ENCODE measurements at regions not wholly inside any gene's neighbourhood (a gene's known extent, or its start where the extent isn't known, plus 50 kb on each side); places are given as distances from the start of the nearest gene placed in this dataset.

GRCh38 chr2:181314551-181314950, 142.6 kb upstream of the ITGA4 start (continued):
- TF ChIP-seq, protein P1, sequence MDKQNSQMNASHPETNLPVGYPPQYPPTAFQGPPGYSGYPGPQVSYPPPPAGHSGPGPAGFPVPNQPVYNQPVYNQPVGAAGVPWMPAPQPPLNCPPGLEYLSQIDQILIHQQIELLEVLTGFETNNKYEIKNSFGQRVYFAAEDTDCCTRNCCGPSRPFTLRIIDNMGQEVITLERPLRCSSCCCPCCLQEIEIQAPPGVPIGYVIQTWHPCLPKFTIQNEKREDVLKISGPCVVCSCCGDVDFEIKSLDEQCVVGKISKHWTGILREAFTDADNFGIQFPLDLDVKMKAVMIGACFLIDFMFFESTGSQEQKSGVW (CRISPR knock-in tag; IDR thresholded peaks at IDR 0.05; ENCODE audit: borderline replicate concordance) = no peak
- no peak for TF ChIP-seq ZNF619 (CRISPR knock-in tag; IDR thresholded peaks at IDR 0.05)

DNA sequence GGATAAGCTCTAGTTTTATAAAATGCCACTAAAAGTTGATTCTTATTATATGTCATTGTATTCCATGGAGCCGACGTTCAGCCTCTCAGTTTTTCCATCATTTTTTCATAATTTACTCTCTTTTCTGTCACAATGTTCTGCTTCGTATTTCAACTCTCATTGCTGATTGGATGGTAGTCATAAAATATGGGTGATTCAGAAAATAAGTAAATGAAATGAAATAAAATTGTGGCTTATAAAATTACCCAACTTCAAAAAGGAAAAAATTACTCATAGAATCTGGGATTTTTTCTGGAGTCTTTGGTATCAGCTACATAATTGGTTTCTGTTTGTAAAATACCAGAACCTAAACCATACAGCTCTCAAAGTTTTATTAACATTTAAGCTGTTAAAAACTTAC, 139.7 kb upstream of the ITGA4 start:
- Histone ChIP-seq H4K20me1 (ENCODE audit: insufficient read depth, low read length) (no peaks in the 10 kb centered on the region), H2AFZ (ENCODE audit: low read length) (no peak overlapping the region), H3K79me2 (ENCODE audit: insufficient read depth, low read length) (no peaks in the 10 kb centered on the region), H3K27me3 (ENCODE audit: control insufficient read depth in 1 of 2, insufficient read depth in 2 of 2, low read length in 2 of 2) (no peaks in the 10 kb centered on the region), H3K4me1 (ENCODE audit: insufficient read depth, low read length) (no peaks in the 10 kb centered on the region), H3K4me3 (replicated peaks in 1 of 3; ENCODE audit: insufficient read depth in 1 of 3, low read depth in 2 of 3, low read length in 3 of 3) (no peak overlapping the region), H3K27ac (ENCODE audit: extremely low read length, insufficient read depth, low read length) (no peak overlapping the region), H3K36me3 (replicated peaks in 1 of 2; ENCODE audit: control insufficient read depth in 1 of 2, insufficient read depth in 2 of 2, low read length in 2 of 2) (no peaks in the 10 kb centered on the region), H3K9me3 (ENCODE audit: low read length) (no peaks in the 10 kb centered on the region), H3K9ac (ENCODE audit: insufficient read depth, low read depth, low read length) (no peak overlapping the region), H3K4me2 (ENCODE audit: low read depth, low read length) (no peak overlapping the region)
- in situ Hi-C loops (cut with HindIII; ENCODE audit: extremely low pct_ligation_motif_present, low pct_unique_long_range_greater_than_20kb) (no loop called here), intact Hi-C loops (cut with micrococcal nuclease; ENCODE audit: unreplicated experiment) (no loop called here)
- no peak for DNase-seq (ENCODE audit: low spot score)
- ChIA-PET POLR2A (no interaction called here), CTCF (ENCODE audit: low intra/inter-chr PET ratio, low total read pairs) (no interaction called here)
- no peak for FAIRE-seq
- no peak for TF ChIP-seq MEIS2 (CRISPR knock-in tag; IDR thresholded peaks at IDR 0.05)
- no peak for TF ChIP-seq ZNF891 (CRISPR knock-in tag; IDR thresholded peaks at IDR 0.05)
- TF ChIP-seq THAP7 (CRISPR knock-in tag; IDR thresholded peaks at IDR 0.05) = no peak
- TF ChIP-seq ZNF30 (CRISPR knock-in tag; IDR thresholded peaks at IDR 0.05) = no peak
- TF ChIP-seq ZNF10 (CRISPR knock-in tag; IDR thresholded peaks at IDR 0.05; ENCODE audit: borderline replicate concordance, low read depth) = no peak
- no peak for TF ChIP-seq ZNF329 (CRISPR knock-in tag; IDR thresholded peaks at IDR 0.05; ENCODE audit: low read depth)
- TF ChIP-seq, protein P2, sequence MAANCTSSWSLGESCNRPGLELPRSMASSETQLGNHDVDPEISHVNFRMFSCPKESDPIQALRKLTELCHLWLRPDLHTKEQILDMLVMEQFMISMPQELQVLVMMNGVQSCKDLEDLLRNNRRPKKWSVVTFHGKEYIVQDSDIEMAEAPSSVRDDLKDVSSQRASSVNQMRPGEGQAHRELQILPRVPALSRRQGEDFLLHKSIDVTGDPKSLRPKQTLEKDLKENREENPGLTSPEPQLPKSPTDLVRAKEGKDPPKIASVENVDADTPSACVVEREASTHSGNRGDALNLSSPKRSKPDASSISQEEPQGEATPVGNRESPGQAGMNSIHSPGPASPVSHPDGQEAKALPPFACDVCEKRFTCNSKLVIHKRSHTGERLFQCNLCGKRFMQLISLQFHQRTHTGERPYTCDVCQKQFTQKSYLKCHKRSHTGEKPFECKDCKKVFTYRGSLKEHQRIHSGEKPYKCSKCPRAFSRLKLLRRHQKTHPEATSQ (CRISPR knock-in tag; IDR thresholded peaks at IDR 0.05; ENCODE audit: borderline replicate concordance) = no peak
- TF ChIP-seq CCDC6 (CRISPR knock-in tag; IDR thresholded peaks at IDR 0.05) = no peak
- no peak for TF ChIP-seq SAFB2 (CRISPR knock-in tag; IDR thresholded peaks at IDR 0.05; ENCODE audit: borderline replicate concordance, low read depth)
- TF ChIP-seq, protein P3, sequence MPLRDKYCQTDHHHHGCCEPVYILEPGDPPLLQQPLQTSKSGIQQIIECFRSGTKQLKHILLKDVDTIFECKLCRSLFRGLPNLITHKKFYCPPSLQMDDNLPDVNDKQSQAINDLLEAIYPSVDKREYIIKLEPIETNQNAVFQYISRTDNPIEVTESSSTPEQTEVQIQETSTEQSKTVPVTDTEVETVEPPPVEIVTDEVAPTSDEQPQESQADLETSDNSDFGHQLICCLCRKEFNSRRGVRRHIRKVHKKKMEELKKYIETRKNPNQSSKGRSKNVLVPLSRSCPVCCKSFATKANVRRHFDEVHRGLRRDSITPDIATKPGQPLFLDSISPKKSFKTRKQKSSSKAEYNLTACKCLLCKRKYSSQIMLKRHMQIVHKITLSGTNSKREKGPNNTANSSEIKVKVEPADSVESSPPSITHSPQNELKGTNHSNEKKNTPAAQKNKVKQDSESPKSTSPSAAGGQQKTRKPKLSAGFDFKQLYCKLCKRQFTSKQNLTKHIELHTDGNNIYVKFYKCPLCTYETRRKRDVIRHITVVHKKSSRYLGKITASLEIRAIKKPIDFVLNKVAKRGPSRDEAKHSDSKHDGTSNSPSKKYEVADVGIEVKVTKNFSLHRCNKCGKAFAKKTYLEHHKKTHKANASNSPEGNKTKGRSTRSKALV (CRISPR knock-in tag; IDR thresholded peaks at IDR 0.05) = no peak
- no peak for TF ChIP-seq KLF15 (CRISPR knock-in tag; IDR thresholded peaks at IDR 0.05; ENCODE audit: borderline replicate concordance)
- TF ChIP-seq ZNF737 (CRISPR knock-in tag; IDR thresholded peaks at IDR 0.05; ENCODE audit: borderline replicate concordance) = no peak
- no peak for TF ChIP-seq HDAC1 (CRISPR knock-in tag; IDR thresholded peaks at IDR 0.05)
- no peak for TF ChIP-seq HNF4G (IDR thresholded peaks at IDR 0.05; ENCODE audit: borderline replicate concordance, low read depth, low read length)
- no peak for TF ChIP-seq HNF4G (CRISPR knock-in tag; IDR thresholded peaks at IDR 0.05; ENCODE audit: borderline replicate concordance, low read depth)
- 2% methylated on average over 3 of the region's 3 CpGs for WGBS (ENCODE audit: low lambda C conversion rate)
- no peak for ATAC-seq
- BruUV-seq (replicated peaks) = no TSS peak

Measured in HepG2 (cell line).